ENCODE measurements at regions not wholly inside any gene's neighbourhood (a gene's known extent, or its start where the extent isn't known, plus 50 kb on each side); places are given as distances from the start of the nearest gene placed in this dataset.

- Mint-ChIP-seq H3K27ac (no peak overlapping the region), H3K4me1 (ENCODE audit: low read depth) (no peaks in the 10 kb centered on the region), H3K36me3 (ENCODE audit: low read depth) (no peaks in the 10 kb centered on the region), H3K27me3 (peaks cover 27% of the 10 kb centered on the region), H3K9me3 (peaks cover 3% of the 10 kb centered on the region), H3K4me3 (no peak overlapping the region)
- Histone ChIP-seq H3K4me3 (ENCODE audit: low read length) (no peak overlapping the region), H3K27ac (ENCODE audit: low read depth in 1 of 2, low read length in 2 of 2) (no peak overlapping the region), H3K36me3 (ENCODE audit: insufficient read depth, low read length) (no peaks in the 10 kb centered on the region), H3K4me1 (ENCODE audit: insufficient read depth, low read length) (no peaks in the 10 kb centered on the region), H3K9me3 (ENCODE audit: control insufficient read depth in 1 of 2, insufficient read depth in 1 of 2, low read length in 2 of 2) (no peaks in the 10 kb centered on the region), H3K27me3 (ENCODE audit: control insufficient read depth in 1 of 2, insufficient read depth in 2 of 2, low read length in 2 of 2) (no peaks in the 10 kb centered on the region)
- DNase-seq, result no peak
- ATAC-seq (ENCODE audit: poor library complexity), result no peak
- intact Hi-C loops (cut with DNase I, micrococcal nuclease), result no loop called here
- CTCF ChIA-PET, result no interaction called here
- TF ChIP-seq CTCF (IDR thresholded peaks at IDR 0.05), result no peak
- POLR2A ChIA-PET, result no interaction called here
Measured at GRCh38 chr10:70976063-70976695, 87.8 kb upstream of the PCBD1 start.

DNA sequence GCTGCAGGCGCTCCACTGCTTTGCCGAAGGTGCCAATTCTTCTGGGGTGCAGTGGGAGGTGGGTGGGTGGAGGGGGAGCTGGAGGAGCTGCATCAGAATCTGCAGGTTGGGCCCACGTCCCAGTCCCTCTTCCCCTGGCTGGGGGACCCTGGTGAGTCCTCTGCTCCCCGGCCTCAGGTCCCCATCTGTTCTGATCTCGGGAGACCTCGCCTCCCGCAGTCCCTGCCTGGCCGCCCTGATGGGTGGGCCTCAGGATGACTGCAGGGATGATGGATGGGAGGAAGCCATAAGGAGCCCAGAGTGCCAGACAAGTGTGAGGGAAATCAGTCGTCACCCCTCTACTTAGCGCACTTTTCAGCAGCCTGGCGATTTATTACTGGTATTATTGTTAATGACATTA is 89.3 kb upstream of the PCBD1 start:
- Mint-ChIP-seq H3K4me1 (ENCODE audit: low read depth) (peaks cover 6% of the 10 kb centered on the region), H3K36me3 (ENCODE audit: low read depth) (no peaks in the 10 kb centered on the region), H3K27ac (no peak overlapping the region), H3K9me3 (no peaks in the 10 kb centered on the region), H3K27me3 (peaks cover 19% of the 10 kb centered on the region), H3K4me3 (no peak overlapping the region)
- ChIA-PET CTCF (no interaction called here), POLR2A (no interaction called here)
- intact Hi-C loops (cut with DNase I, micrococcal nuclease), result no loop called here
- Histone ChIP-seq H3K36me3 (ENCODE audit: insufficient read depth, low read length) (no peaks in the 10 kb centered on the region), H3K4me3 (ENCODE audit: low read length) (no peak overlapping the region), H3K27ac (ENCODE audit: low read depth in 1 of 2, low read length in 2 of 2) (no peak overlapping the region), H3K27me3 (ENCODE audit: control insufficient read depth in 1 of 2, insufficient read depth in 2 of 2, low read length in 2 of 2) (no peaks in the 10 kb centered on the region), H3K9me3 (ENCODE audit: control insufficient read depth in 1 of 2, insufficient read depth in 1 of 2, low read length in 2 of 2) (no peaks in the 10 kb centered on the region), H3K4me1 (ENCODE audit: insufficient read depth, low read length) (peaks cover 8% of the 10 kb centered on the region)
- no peak for TF ChIP-seq CTCF (IDR thresholded peaks at IDR 0.05)
- ATAC-seq (ENCODE audit: poor library complexity), result no peak
- no peak for DNase-seq

- H3K27ac ChIP-seq (ENCODE audit: low read depth in 1 of 2, low read length in 2 of 2), result no peak overlapping the region
- ATAC-seq (ENCODE audit: poor library complexity), result no peak
- no peaks in the 10 kb centered on the region for H3K36me3 Mint-ChIP-seq (ENCODE audit: low read depth)
- intact Hi-C loops (cut with DNase I, micrococcal nuclease), result no loop called here
- no peak for DNase-seq
- H3K27me3 Mint-ChIP-seq, result peaks cover 19% of the 10 kb centered on the region
- H3K36me3 ChIP-seq (ENCODE audit: insufficient read depth, low read length), result no peaks in the 10 kb centered on the region
- H3K27ac Mint-ChIP-seq, result no peak overlapping the region
- no peak for TF ChIP-seq CTCF (IDR thresholded peaks at IDR 0.05)
- H3K4me3 ChIP-seq (ENCODE audit: low read length), result no peak overlapping the region
- ChIA-PET CTCF (no interaction called here), POLR2A (no interaction called here)
- H3K4me1 ChIP-seq (ENCODE audit: insufficient read depth, low read length), result peaks cover 11% of the 10 kb centered on the region
- peaks cover 10% of the 10 kb centered on the region for H3K4me1 Mint-ChIP-seq (ENCODE audit: low read depth)
- H3K27me3 ChIP-seq (ENCODE audit: control insufficient read depth in 1 of 2, insufficient read depth in 2 of 2, low read length in 2 of 2), result no peaks in the 10 kb centered on the region
- no peak overlapping the region for H3K4me3 Mint-ChIP-seq
- no peaks in the 10 kb centered on the region for H3K9me3 ChIP-seq (ENCODE audit: control insufficient read depth in 1 of 2, insufficient read depth in 1 of 2, low read length in 2 of 2)
- no peaks in the 10 kb centered on the region for H3K9me3 Mint-ChIP-seq
Measured at GRCh38 chr10:70978181-70978580, 89.8 kb upstream of the PCBD1 start.

Data from CD4-positive, alpha-beta T cell (primary cell).